NCI-H2081 treated with DMSO at 0.1 percent for 48 hours (cell line): ENCODE measurements at regions not wholly inside any gene's neighbourhood (a gene's known extent, or its start where the extent isn't known, plus 50 kb on each side); places are given as distances from the start of the nearest gene placed in this dataset.

ENCODE experiments used
- DNase-seq: peaks from one replicate; lab custom pipeline; 2025; lab: John Stamatoyannopoulos, UW

GRCh38 chr16:47778106-47778801, 317.1 kb downstream of the PHKB start:
- no peak for DNase-seq

- DNase-seq, result no peak
These were observed 316.1 kb downstream of the PHKB start for GRCh38 chr16:47777220-47777619.

DNA sequence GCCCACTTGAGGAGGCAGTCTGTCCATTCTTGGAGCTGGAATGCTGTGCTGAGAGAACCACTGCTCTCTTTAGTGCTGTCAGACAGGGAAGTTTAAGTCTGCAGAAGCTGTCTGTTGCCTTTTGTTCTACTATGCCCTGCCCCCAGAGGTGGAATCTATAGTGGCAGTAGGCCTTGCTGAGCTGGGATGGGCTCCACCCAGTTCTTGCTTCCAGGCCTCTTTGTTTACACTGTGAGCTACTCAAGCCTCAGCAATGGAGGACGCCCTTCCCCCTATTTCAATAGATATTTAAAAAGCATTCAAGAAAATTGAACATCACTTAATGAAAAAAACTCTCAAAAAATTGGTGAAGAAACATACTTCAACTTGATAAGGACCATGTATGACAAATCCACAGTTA, 313.5 kb downstream of the PHKB start:
- no peak for DNase-seq

GRCh38 chr16:47753659-47754058, 292.5 kb downstream of the PHKB start:
- DNase-seq, result no peak
